PC-3 (cell line): ENCODE measurements at regions not wholly inside any gene's neighbourhood (a gene's known extent, or its start where the extent isn't known, plus 50 kb on each side); places are given as distances from the start of the nearest gene placed in this dataset.

Experiments
- EZH2 ChIP-seq: fragments of 300-600 bp; sonication (generic); IDR thresholded peaks from one replicate; pipeline ENCODE4 v1.6.1; 2017; ENCODE audit warnings: antibody characterized with exemption, mild to moderate bottlenecking, low read length; ENCODE audit not compliant: unreplicated experiment
- TF ChIP-seq, protein P1 (sequence below): fragments of 300-600 bp; sonication (generic); conservative IDR thresholded peaks from 2 replicates; pipeline ENCODE4 v1.5.1; 2017; ENCODE audit warnings: antibody characterized with exemption, low read depth, mild to moderate bottlenecking, low read length

GRCh38 chr9:4381744-4382143 lies 81.9 kb upstream of the GLIS3 start:
- TF ChIP-seq, protein P1, sequence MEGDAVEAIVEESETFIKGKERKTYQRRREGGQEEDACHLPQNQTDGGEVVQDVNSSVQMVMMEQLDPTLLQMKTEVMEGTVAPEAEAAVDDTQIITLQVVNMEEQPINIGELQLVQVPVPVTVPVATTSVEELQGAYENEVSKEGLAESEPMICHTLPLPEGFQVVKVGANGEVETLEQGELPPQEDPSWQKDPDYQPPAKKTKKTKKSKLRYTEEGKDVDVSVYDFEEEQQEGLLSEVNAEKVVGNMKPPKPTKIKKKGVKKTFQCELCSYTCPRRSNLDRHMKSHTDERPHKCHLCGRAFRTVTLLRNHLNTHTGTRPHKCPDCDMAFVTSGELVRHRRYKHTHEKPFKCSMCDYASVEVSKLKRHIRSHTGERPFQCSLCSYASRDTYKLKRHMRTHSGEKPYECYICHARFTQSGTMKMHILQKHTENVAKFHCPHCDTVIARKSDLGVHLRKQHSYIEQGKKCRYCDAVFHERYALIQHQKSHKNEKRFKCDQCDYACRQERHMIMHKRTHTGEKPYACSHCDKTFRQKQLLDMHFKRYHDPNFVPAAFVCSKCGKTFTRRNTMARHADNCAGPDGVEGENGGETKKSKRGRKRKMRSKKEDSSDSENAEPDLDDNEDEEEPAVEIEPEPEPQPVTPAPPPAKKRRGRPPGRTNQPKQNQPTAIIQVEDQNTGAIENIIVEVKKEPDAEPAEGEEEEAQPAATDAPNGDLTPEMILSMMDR, result no peak
- no peak for TF ChIP-seq EZH2
